A204.1 (cell line): ENCODE measurements at regions not wholly inside any gene's neighbourhood (a gene's known extent, or its start where the extent isn't known, plus 50 kb on each side); places are given as distances from the start of the nearest gene placed in this dataset.
"Not testable (repeated sequence)": the region's sequence is repeated elsewhere in the genome, so short reads cannot be mapped to it uniquely, and the experiment has no call there.

Source experiments
- FAIRE-seq: peaks from 2 replicates; lab custom pipeline; 2012; peaks lifted over from hg19 to GRCh38; lab: Jason Lieb, UNC

GRCh38 chr14:53460544-53460943, 307.4 kb upstream of the DDHD1 start:
- no peak for FAIRE-seq

DNA sequence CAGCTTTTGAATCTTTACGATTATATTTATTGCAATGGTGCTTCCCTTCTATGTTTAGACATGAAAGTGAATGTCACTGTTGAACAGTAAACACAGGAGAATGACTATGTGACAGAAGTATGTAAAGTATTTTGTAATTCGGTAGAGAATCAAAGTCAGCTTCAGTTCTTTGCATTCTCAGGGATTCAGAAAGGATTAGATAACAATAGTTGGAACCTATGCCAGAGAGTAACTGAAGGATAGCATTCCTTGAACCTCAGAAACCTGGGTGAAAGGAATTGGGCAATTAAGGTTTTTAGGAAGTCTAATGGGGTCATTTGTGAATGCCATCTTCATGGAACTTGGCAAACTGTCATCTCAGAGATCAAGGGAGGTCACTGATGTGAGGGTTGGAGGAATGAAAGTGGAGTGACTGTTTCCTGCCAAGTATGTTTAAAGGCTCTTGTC, 305.3 kb upstream of the DDHD1 start:
- no peak for FAIRE-seq

DNA sequence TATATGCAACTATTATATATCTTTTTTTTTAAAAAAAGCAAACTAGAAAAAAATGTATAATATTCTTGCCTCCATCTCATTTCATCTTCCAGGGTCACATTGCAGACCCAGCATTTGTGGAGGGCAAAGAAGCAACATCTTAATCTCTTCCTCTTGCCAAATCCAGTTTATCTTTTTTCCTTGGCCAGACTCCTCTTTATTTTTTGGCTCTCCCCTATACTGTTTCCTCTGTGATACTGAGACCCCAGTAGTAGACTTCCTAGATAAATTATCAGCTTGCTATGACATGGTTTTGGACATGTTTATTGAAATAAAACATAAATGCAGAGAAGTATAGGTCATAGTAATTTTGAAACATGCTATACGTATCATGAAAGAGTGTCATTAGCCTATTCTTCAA, 303.8 kb upstream of the DDHD1 start:
- FAIRE-seq: no peak

DNA sequence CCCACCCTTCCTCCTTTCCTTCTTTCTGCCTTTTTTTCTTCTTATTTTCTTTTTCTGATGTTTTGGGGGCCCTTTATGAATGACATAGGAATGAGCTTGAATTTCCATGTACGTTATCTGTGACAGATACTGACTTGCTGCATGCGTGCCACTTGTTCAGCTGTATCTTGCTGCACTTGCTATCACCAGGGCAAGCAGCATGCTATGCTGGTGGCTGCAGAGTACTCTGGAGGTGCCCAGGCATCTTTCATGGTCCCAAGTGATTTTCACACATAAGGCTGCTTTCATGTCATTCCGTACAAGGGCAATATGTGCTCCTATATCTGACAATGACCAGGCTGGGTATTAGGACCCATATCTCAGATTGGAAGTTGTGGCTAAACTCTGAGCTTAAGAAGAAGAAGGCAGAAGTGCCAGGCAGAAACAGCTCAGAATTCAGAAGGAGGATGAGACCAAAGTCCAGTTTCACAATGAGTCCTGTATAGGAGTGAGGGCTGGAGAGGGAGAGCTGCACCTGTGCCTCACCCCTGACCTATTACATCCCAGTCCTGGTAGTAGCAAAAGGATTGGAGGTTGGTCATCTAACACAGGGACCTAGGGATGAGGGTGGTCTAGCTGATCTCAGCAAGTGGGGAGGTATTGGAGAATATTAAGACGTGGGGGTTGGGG, 299.0 kb upstream of the DDHD1 start:
- no peak for FAIRE-seq

DNA sequence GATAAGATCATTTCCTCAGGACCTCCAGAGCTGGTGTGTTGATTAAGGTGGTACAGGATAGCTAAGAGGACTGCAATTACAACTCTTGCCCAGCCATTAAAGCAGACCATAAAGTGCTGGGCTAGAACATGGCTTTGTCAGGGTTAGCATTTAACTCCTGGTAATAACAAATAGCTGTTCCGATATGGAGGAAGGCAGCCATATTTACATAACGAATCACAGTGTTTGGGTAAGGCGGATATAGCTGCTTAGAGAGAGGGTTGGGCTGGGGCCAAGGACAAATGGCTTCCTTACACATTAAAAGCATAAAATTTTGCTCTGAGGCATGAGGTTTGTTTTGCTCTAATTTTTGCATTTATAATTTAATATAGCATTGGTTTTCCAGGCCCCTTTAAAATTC, 297.7 kb upstream of the DDHD1 start:
- no peak for FAIRE-seq

GRCh38 chr14:53448682-53449081, 295.6 kb upstream of the DDHD1 start:
- no peak for FAIRE-seq

GRCh38 chr14:53444677-53445312, 291.7 kb upstream of the DDHD1 start:
- FAIRE-seq: no peak

DNA sequence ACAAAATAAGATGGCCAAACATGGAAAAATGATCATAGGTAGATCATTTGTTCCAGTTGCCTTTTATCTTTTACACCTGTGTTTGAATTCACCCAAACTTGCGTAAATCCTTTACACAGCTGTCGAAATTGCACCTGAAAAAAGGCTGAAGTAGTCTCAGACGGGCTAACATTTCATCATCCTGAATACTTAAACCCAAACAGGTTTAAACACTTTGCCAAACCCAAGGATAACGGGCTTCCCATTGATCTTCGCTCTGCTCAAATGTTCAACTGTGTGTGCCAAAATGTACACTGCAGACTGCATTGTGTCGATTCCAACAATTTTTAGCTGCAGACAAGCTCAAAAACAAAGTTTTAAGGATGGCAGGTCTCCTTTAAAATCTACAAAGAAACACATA, 288.7 kb upstream of the DDHD1 start:
- no peak for FAIRE-seq

GRCh38 chr14:53437858-53438257, 284.7 kb upstream of the DDHD1 start:
- FAIRE-seq: no peak

GRCh38 chr14:53432378-53432802, 279.3 kb upstream of the DDHD1 start:
- no peak for FAIRE-seq

DNA sequence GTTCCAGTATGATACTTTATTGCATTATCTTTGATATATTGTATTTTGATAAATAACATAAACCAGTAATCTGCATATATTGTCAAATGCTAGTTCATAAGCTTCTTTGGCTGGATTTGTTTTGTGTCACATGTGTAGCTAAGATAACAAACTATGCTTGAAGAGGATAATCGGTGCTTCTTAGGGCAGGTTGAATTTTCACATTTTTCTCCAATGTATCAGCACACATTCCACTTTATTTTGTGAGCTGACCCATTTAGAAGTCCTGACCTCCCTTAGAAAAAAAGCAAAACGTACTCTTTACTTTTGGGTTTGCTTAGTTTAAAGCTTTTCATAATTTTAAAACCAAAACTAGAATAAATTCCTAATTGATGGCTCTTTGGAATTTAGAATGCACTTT, 277.7 kb upstream of the DDHD1 start:
- FAIRE-seq: no peak

DNA sequence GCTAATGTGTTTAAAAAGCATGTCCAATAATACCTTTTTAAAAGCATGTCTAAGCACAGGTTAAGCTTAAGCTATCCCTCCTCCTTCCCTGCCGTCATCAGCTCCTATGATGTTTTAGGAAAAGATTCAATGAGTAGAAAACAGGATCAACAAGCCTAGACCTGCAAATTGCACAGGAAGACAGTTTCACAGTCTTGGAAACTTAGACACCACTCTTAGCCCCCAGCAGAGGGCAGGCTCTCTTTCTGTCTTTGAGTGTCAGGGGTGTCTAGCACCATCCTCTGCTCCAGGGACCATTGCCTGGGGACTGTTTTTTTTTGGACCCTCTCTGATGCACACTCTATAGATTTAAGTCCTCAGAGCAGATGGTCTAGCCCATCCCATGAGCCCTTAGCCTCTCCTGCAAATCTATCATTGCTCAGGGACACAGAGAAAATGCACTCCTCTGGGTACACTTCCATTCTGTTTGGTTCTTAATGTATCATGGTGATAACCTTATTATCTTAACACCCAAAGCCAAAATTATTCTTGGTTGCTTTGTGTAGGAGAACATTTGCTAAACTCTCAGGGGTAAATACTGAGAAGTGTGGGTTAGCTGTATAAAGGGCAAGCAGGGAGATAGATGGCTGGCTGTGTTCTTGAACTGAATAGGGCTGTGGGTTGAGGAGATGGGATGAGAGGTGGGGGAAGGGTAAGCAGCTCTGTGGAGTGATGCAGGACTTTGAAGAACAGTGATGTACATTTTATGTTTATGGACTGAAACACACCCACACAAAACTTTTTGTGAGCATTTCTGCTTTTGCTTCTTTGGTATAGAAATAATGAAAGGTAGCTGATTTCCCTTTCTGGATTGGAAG, 259.9 kb upstream of the DDHD1 start:
- FAIRE-seq: no peak

DNA sequence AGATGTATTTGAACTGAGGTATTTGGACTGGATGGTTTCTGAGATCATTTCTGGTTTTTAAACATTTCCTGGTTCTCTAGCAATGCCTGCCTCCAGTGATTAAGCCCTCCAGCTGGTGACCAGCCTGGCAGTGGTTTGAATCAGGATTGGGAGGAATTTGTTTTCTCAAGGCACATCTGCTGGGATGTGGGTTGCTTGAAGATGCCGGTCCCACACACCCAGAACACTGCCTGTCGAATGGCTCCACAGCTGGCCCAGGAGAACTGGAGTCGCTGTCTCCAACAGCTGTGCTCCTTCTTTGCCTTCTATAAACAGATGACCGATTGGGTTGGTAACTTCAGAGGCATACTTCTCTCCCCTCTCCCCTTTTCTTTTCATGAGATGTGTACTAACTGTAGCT, 258.0 kb upstream of the DDHD1 start:
- no peak for FAIRE-seq

DNA sequence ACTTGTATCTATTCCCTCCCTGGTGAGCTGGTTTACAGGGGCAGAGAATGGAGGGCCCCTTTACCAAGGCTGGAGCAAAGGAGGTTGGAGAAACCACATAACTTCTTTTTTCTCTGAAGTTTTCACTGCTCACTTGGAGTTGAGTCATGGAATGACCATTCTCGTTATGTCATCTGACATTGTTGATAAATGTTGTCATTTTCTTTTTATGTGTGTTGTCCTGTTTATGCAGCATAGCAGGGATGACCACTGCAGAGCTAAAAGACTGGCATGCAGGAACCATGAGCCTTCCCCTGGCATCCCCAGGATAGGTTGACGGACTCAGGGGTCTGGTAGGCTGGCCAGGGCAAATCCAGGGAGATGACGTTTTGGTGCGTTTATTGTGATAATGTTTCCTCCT, 256.8 kb upstream of the DDHD1 start:
- FAIRE-seq: no peak

DNA sequence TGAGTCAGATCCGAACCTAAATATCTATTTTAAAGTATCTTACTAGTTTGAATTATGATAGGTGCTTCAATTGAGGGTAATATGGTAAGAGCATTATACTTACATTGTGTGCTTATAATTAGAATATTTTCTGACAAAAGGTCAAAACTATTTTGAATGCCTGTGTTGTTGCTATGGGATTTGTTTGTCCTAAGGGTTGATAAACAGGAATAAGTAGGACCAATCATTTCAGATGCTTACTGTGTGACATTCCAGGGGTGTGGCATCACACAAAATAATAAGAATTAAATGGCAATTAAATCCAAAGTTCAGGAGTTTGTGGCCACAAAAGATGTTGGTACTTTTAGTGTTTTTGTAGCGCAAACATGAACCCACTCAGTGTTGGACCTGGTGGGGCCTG, 256.2 kb upstream of the DDHD1 start:
- no peak for FAIRE-seq

DNA sequence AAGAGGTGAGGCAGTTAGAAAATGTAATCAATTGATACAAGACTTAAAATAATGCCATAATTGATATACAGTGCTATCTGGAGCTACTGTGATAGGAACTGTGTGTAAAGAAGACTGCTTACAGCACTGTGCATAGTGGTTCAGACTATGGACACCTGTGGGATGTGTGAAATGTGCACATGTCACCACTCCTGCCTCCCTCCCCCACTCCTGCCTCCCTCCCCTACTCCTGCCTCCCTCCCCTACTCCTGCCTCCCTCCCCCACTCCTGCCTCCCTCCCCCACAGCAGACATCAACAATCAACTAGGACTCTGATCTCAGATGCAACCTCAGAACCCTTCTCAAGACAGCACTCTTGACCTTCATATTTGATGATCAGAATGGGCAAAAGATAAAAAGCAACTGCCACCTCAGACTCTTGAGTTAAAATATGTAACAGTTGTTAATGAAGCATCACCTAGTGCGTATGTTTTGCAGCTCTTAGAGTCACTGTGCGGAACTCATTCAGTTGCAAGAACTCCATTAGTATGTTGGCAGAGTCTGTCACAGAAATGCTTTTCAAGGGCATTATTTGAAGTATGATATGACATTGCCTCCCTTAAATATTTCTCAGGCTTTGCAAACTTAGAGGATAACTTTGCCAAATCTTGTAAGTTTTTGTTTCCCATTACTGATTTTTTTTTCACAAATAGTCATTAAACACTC, 255.2 kb upstream of the DDHD1 start:
- FAIRE-seq: no peak

DNA sequence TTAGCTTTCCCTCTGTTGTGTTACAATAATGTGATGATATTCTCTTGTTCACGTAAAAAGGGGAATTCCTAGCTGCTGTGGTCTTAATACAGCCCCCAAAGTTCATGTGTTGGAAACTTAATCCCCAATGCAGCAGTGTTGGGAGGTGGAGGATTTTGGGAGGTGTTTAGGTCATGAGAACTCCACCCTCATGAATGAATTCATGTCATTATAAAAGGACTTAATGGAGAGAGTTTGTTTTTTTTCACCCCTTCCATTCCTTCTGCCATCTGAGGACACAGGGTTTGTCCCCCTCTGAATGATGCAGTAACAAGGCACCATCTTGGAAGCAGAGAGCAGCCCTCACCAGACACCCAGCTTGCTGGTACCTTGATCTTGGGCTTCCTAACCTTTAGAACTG, 253.4 kb upstream of the DDHD1 start:
- FAIRE-seq: no peak

- no peak for FAIRE-seq
These were observed 248.5 kb upstream of the DDHD1 start for GRCh38 chr14:53401646-53402045.

DNA sequence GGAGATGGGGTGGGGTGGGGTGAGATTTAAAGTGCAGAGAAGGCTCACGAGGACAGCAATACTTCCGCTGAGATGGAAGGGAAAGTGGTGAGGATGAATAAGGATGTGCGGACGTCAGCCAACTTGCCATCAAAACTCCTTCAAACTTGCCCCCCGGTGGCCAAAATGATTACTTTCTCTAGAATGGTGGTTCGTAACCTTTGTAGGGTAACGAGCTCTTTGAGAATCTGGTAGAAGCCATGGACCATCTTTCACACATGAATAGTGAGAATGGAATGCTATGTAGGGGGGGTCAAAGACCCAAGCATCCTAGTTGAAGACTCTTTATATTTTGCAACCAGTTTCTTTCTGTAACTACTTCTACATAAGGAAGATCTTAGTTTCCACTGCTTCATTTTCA, 245.9 kb upstream of the DDHD1 start:
- FAIRE-seq: no peak

- FAIRE-seq: no peak
These were observed 245.5 kb upstream of the DDHD1 start for GRCh38 chr14:53398616-53399015.

DNA sequence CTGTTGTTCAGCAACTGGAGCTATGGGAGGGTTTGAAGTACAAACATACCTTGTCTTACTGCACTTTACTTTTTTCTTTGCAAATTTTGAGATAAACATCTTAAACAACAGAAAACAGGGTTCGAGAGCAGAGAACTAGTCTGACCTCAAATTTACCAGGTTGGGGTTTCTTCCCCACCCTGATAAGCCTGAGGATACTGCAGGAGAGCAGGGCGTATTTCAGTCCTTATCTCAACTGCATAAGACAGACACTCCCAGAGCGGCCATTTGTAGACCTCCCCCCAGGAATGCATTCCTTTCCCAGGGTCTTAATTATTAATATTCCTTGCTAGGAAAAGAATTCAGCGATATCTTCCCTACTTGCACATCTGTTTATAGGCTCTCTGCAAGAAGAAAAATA, 242.1 kb upstream of the DDHD1 start:
- FAIRE-seq: not testable (repeated sequence)

- FAIRE-seq: no peak
These were observed 238.6 kb upstream of the DDHD1 start for GRCh38 chr14:53391631-53392285.
